ENCODE measurements at regions not wholly inside any gene's neighbourhood (a gene's known extent, or its start where the extent isn't known, plus 50 kb on each side); places are given as distances from the start of the nearest gene placed in this dataset.

- intact Hi-C loops (cut with DNase I): no loop called here
- H3K36me3 ChIP-seq (ENCODE audit: control insufficient read depth in 2 of 3, insufficient read depth in 3 of 3, low read length in 3 of 3): no peaks in the 10 kb centered on the region
- FAIRE-seq (no peak), DNase-seq (no peak)
- H3K4me1 ChIP-seq (ENCODE audit: control insufficient read depth in 2 of 3, insufficient read depth in 2 of 3, low read depth in 1 of 3, low read length in 3 of 3): no peaks in the 10 kb centered on the region
- no peak overlapping the region for H3K4me3 ChIP-seq (ENCODE audit: low read length in 3 of 3)
- H3K9me3 ChIP-seq (ENCODE audit: control insufficient read depth in 2 of 3, insufficient read depth in 1 of 3, low read length in 3 of 3): no peaks in the 10 kb centered on the region
- H3K27ac ChIP-seq (ENCODE audit: low read depth in 2 of 2, low read length in 2 of 2): no peak overlapping the region
- H3K27me3 ChIP-seq (ENCODE audit: control insufficient read depth, insufficient read depth, low read length): no peaks in the 10 kb centered on the region
- TF ChIP-seq CTCF (IDR thresholded peaks at IDR 0.05; ENCODE audit: borderline replicate concordance, extremely low read depth, insufficient read depth): no peak
- no peak overlapping the region for H3K9ac ChIP-seq (ENCODE audit: low read length in 3 of 3)
Observed at GRCh38 chr16:59683709-59684108, 949.6 kb upstream of the GOT2 start.

GRCh38 chr16:59665618-59666220, 931.6 kb upstream of the GOT2 start:
- Histone ChIP-seq H3K27me3 (ENCODE audit: control insufficient read depth, insufficient read depth, low read length) (no peaks in the 10 kb centered on the region), H3K36me3 (ENCODE audit: control insufficient read depth in 2 of 3, insufficient read depth in 3 of 3, low read length in 3 of 3) (no peaks in the 10 kb centered on the region), H3K4me3 (ENCODE audit: low read length in 3 of 3) (no peak overlapping the region), H3K4me1 (ENCODE audit: control insufficient read depth in 2 of 3, insufficient read depth in 2 of 3, low read depth in 1 of 3, low read length in 3 of 3) (no peaks in the 10 kb centered on the region), H3K27ac (ENCODE audit: low read depth in 2 of 2, low read length in 2 of 2) (no peak overlapping the region), H3K9ac (ENCODE audit: low read length in 3 of 3) (no peak overlapping the region), H3K9me3 (ENCODE audit: control insufficient read depth in 2 of 3, insufficient read depth in 1 of 3, low read length in 3 of 3) (peaks cover 0 to 5% (median 0%) of the 10 kb centered on the region in 3 donors)
- no peak for FAIRE-seq
- intact Hi-C loops (cut with DNase I): no loop called here
- no peak for DNase-seq
- no peak for TF ChIP-seq CTCF (IDR thresholded peaks at IDR 0.05; ENCODE audit: borderline replicate concordance, extremely low read depth, insufficient read depth)

- DNase-seq: no peak
- no peak overlapping the region for H3K4me3 ChIP-seq (ENCODE audit: low read length in 3 of 3)
- H3K36me3 ChIP-seq (ENCODE audit: control insufficient read depth in 2 of 3, insufficient read depth in 3 of 3, low read length in 3 of 3): no peaks in the 10 kb centered on the region
- FAIRE-seq: no peak
- no peaks in the 10 kb centered on the region for H3K9me3 ChIP-seq (ENCODE audit: control insufficient read depth in 2 of 3, insufficient read depth in 1 of 3, low read length in 3 of 3)
- no peak for TF ChIP-seq CTCF (IDR thresholded peaks at IDR 0.05; ENCODE audit: borderline replicate concordance, extremely low read depth, insufficient read depth)
- H3K4me1 ChIP-seq (ENCODE audit: control insufficient read depth in 2 of 3, insufficient read depth in 2 of 3, low read depth in 1 of 3, low read length in 3 of 3): no peaks in the 10 kb centered on the region
- intact Hi-C loops (cut with DNase I): no loop called here
- no peaks in the 10 kb centered on the region for H3K27me3 ChIP-seq (ENCODE audit: control insufficient read depth, insufficient read depth, low read length)
- no peak overlapping the region for H3K27ac ChIP-seq (ENCODE audit: low read depth in 2 of 2, low read length in 2 of 2)
- H3K9ac ChIP-seq (ENCODE audit: low read length in 3 of 3): no peak overlapping the region
Observed at GRCh38 chr16:59658572-59658971, 924.5 kb upstream of the GOT2 start.

GRCh38 chr16:59655031-59655430, 920.9 kb upstream of the GOT2 start:
- DNase-seq (no peak), FAIRE-seq (no peak)
- Histone ChIP-seq H3K4me1 (ENCODE audit: control insufficient read depth in 2 of 3, insufficient read depth in 2 of 3, low read depth in 1 of 3, low read length in 3 of 3) (no peaks in the 10 kb centered on the region), H3K36me3 (ENCODE audit: control insufficient read depth in 2 of 3, insufficient read depth in 3 of 3, low read length in 3 of 3) (no peaks in the 10 kb centered on the region), H3K27ac (ENCODE audit: low read depth in 2 of 2, low read length in 2 of 2) (no peak overlapping the region), H3K9ac (ENCODE audit: low read length in 3 of 3) (no peak overlapping the region), H3K9me3 (ENCODE audit: control insufficient read depth in 2 of 3, insufficient read depth in 1 of 3, low read length in 3 of 3) (no peaks in the 10 kb centered on the region), H3K4me3 (ENCODE audit: low read length in 3 of 3) (no peak overlapping the region), H3K27me3 (ENCODE audit: control insufficient read depth, insufficient read depth, low read length) (no peaks in the 10 kb centered on the region)
- intact Hi-C loops (cut with DNase I): no loop called here
- no peak for TF ChIP-seq CTCF (IDR thresholded peaks at IDR 0.05; ENCODE audit: borderline replicate concordance, extremely low read depth, insufficient read depth)

Data from kidney (tissue), 13 donors.